ENCODE measurements at regions not wholly inside any gene's neighbourhood (a gene's known extent, or its start where the extent isn't known, plus 50 kb on each side); places are given as distances from the start of the nearest gene placed in this dataset.

- DNase-seq: no peak
These were observed 1541.7 kb upstream of the FLRT2 start for GRCh38 chr14:83988275-83988674.

GRCh38 chr14:83991666-83992065 lies 1538.3 kb upstream of the FLRT2 start:
- DNase-seq: no peak

- no peak for DNase-seq
These were observed 1537.1 kb upstream of the FLRT2 start for GRCh38 chr14:83992857-83993256.

- no peak for DNase-seq
These were observed 1536.4 kb upstream of the FLRT2 start for GRCh38 chr14:83993545-83993944.

GRCh38 chr14:83994020-83994419 lies 1535.9 kb upstream of the FLRT2 start:
- DNase-seq: no peak

GRCh38 chr14:84001023-84001422 lies 1528.9 kb upstream of the FLRT2 start:
- DNase-seq: no peak

- no peak for DNase-seq
These were observed 1526.6 kb upstream of the FLRT2 start for GRCh38 chr14:84003346-84003745.

- DNase-seq: peak; percentile 40
These were observed 1523.2 kb upstream of the FLRT2 start for GRCh38 chr14:84006643-84007155.

- no peak for DNase-seq
These were observed 1516.5 kb upstream of the FLRT2 start for GRCh38 chr14:84013424-84013823.

- no peak for DNase-seq
These were observed 1512.4 kb upstream of the FLRT2 start for GRCh38 chr14:84017495-84017894.

GRCh38 chr14:84021433-84021832 lies 1508.5 kb upstream of the FLRT2 start:
- no peak for DNase-seq

GRCh38 chr14:84024231-84024820 lies 1505.6 kb upstream of the FLRT2 start:
- DNase-seq: no peak

GRCh38 chr14:84025106-84026012 lies 1504.6 kb upstream of the FLRT2 start:
- DNase-seq: no peak

GRCh38 chr14:84027351-84027750 lies 1502.6 kb upstream of the FLRT2 start:
- no peak for DNase-seq

- DNase-seq: no peak
These were observed 1501.8 kb upstream of the FLRT2 start for GRCh38 chr14:84028080-84028604.

GRCh38 chr14:84029246-84029645 lies 1500.7 kb upstream of the FLRT2 start:
- DNase-seq: no peak

- DNase-seq: no peak
These were observed 1500.2 kb upstream of the FLRT2 start for GRCh38 chr14:84029720-84030119.

GRCh38 chr14:84036840-84037239 lies 1493.1 kb upstream of the FLRT2 start:
- DNase-seq: no peak

GRCh38 chr14:84037593-84037992 lies 1492.4 kb upstream of the FLRT2 start:
- DNase-seq: no peak

- DNase-seq: no peak
These were observed 1489.8 kb upstream of the FLRT2 start for GRCh38 chr14:84040101-84040500.

- DNase-seq: no peak
These were observed 1488.5 kb upstream of the FLRT2 start for GRCh38 chr14:84041421-84041820.

- no peak for DNase-seq
These were observed 1487.0 kb upstream of the FLRT2 start for GRCh38 chr14:84042992-84043391.

GRCh38 chr14:84064316-84065125 lies 1465.4 kb upstream of the FLRT2 start:
- peak; percentile 42 for DNase-seq

All from left hindlimb (tissue), 1 donor.